H9 (cell line): ENCODE measurements at regions not wholly inside any gene's neighbourhood (a gene's known extent, or its start where the extent isn't known, plus 50 kb on each side); places are given as distances from the start of the nearest gene placed in this dataset.

Experiments used
- DNase-seq: peaks from one replicate; pipeline ENCODE4 v3.0.0-alpha.2; 2017
- H2AFZ ChIP-seq: one replicate; pipeline ENCODE4 v1.6.1; 2013; ENCODE audit warnings: mild to moderate bottlenecking, low read length, control low read depth, moderate library complexity
- H2AK5ac ChIP-seq: 2 replicates; pipeline ENCODE4 v1.6.1; 2013; ENCODE audit warnings: low read length, control low read depth, mixed read lengths; ENCODE audit not compliant: insufficient read length
- H2BK120ac ChIP-seq: one replicate; pipeline ENCODE4 v1.6.1; 2013; ENCODE audit warnings: low read depth, mild to moderate bottlenecking, low read length, control low read depth, inconsistent platforms; ENCODE audit not compliant: poor library complexity, severe bottlenecking
- H2BK12ac ChIP-seq: 2 replicates; pipeline ENCODE4 v1.6.1; 2013; ENCODE audit warnings: low read length, control low read depth, mixed read lengths, low read depth; ENCODE audit not compliant: insufficient read length
- H2BK15ac ChIP-seq: 2 replicates; pipeline ENCODE4 v1.6.1; 2013; ENCODE audit warnings: low read depth, low read length, control low read depth
- H2BK20ac ChIP-seq: one replicate; pipeline ENCODE4 v1.6.1; 2013; ENCODE audit warnings: low read depth, mild to moderate bottlenecking, low read length, control low read depth, inconsistent platforms; ENCODE audit not compliant: poor library complexity, severe bottlenecking
- H2BK5ac ChIP-seq: 2 replicates; pipeline ENCODE4 v1.6.1; 2013; ENCODE audit warnings: low read length, control low read depth, mixed read lengths; ENCODE audit not compliant: insufficient read length
- H3K14ac ChIP-seq: 2 replicates; pipeline ENCODE4 v1.6.1; 2013; ENCODE audit warnings: low read length, control low read depth; ENCODE audit not compliant: insufficient read depth
- H3K18ac ChIP-seq: 2 replicates; pipeline ENCODE4 v1.6.1; 2013; ENCODE audit warnings: low read depth, mild to moderate bottlenecking, mixed read lengths, low read length, control low read depth; ENCODE audit not compliant: insufficient read length
- H3K23ac ChIP-seq: 2 replicates; pipeline ENCODE4 v1.6.1; 2013; ENCODE audit warnings: low read length, control low read depth, mixed read lengths, low read depth; ENCODE audit not compliant: insufficient read length
- H3K23me2 ChIP-seq: 2 replicates; pipeline ENCODE4 v1.6.1; 2013; ENCODE audit warnings: low read depth, mild to moderate bottlenecking, mixed read lengths, low read length, control low read depth; ENCODE audit not compliant: insufficient read length, poor library complexity, severe bottlenecking
- H3K27ac ChIP-seq: 2 replicates; pipeline ENCODE4 v1.5.1; 2013; ENCODE audit warnings: low read length, control low read depth, mixed read lengths, low read depth; ENCODE audit not compliant: insufficient read length
- H3K27me3 ChIP-seq: 2 replicates; pipeline ENCODE4 v1.6.1; 2013; ENCODE audit warnings: low read length, control low read depth, inconsistent platforms; ENCODE audit not compliant: insufficient read depth
- H3K4ac ChIP-seq: 2 replicates; pipeline ENCODE4 v1.6.1; 2013; ENCODE audit warnings: low read depth, mild to moderate bottlenecking, control low read depth, inconsistent platforms, low read length, moderate library complexity
- H3K4me1 ChIP-seq: 2 replicates; pipeline ENCODE4 v1.6.1; 2013; ENCODE audit warnings: low read length, control low read depth, inconsistent platforms; ENCODE audit not compliant: insufficient read depth
- H3K4me2 ChIP-seq: 2 replicates; pipeline ENCODE4 v1.6.1; 2013; ENCODE audit warnings: low read length, control low read depth, mixed read lengths; ENCODE audit not compliant: insufficient read length, insufficient read depth
- H3K56ac ChIP-seq: 2 replicates; pipeline ENCODE4 v1.6.1; 2013; ENCODE audit warnings: low read depth, mild to moderate bottlenecking, mixed read lengths, low read length, control low read depth; ENCODE audit not compliant: insufficient read length
- H3K79me1 ChIP-seq: 2 replicates; pipeline ENCODE4 v1.6.1; 2013; ENCODE audit warnings: low read depth, mild to moderate bottlenecking, moderate library complexity, low read length, control low read depth, inconsistent platforms; ENCODE audit not compliant: insufficient read depth, poor library complexity, severe bottlenecking
- H3K79me2 ChIP-seq: 2 replicates; pipeline ENCODE4 v1.6.1; 2013; ENCODE audit warnings: low read length, control low read depth, inconsistent platforms; ENCODE audit not compliant: insufficient read depth
- H3K9ac ChIP-seq: 2 replicates; pipeline ENCODE4 v1.6.1; 2013; ENCODE audit warnings: low read length, control low read depth, mixed read lengths; ENCODE audit not compliant: insufficient read length; ENCODE audit errors: extremely low read depth
- H3K9me3 ChIP-seq: one replicate; pipeline ENCODE4 v1.6.1; 2013; ENCODE audit warnings: low read depth, low read length, inconsistent platforms; ENCODE audit not compliant: control insufficient read depth
- H3T11ph ChIP-seq: one replicate; pipeline ENCODE4 v1.6.1; 2013; ENCODE audit warnings: mild to moderate bottlenecking, low read length, control low read depth, inconsistent platforms
- H4K20me1 ChIP-seq: one replicate; pipeline ENCODE4 v1.6.1; 2013; ENCODE audit not compliant: control insufficient read depth, insufficient read length, insufficient read depth
- H4K5ac ChIP-seq: 2 replicates; pipeline ENCODE4 v1.6.1; 2013; ENCODE audit warnings: low read depth, mild to moderate bottlenecking, mixed read lengths, low read length, control low read depth; ENCODE audit not compliant: insufficient read length
- H4K8ac ChIP-seq: replicated peaks from 2 replicates; pipeline ENCODE4 v1.6.1; 2013; ENCODE audit warnings: low read length, control low read depth, mixed read lengths, low read depth; ENCODE audit not compliant: insufficient read length
- H4K91ac ChIP-seq: 2 replicates; pipeline ENCODE4 v1.6.1; 2013; ENCODE audit warnings: low read depth, mild to moderate bottlenecking, moderate library complexity, mixed read lengths, low read length, control low read depth; ENCODE audit not compliant: insufficient read length
- H3K27ac Mint-ChIP-seq, 3 experiments: 2 replicates in 2 of 3; 3 replicates in 1 of 3; pipeline ENCODE4 v1.8.0; 2020 to 2021; ENCODE audit warnings: mixed read lengths in 3 of 3, mild to moderate bottlenecking in 1 of 3, moderate library complexity in 1 of 3
- H3K27me3 Mint-ChIP-seq: 2 replicates; pipeline ENCODE4 v1.8.0; 2021; ENCODE audit warnings: low read depth, mild to moderate bottlenecking, moderate library complexity, mixed read lengths
- H3K36me3 Mint-ChIP-seq, 3 experiments: 2 replicates in 2 of 3; 3 replicates in 1 of 3; pipeline ENCODE4 v1.8.0; 2020 to 2021; ENCODE audit warnings: low read depth in 3 of 3, mixed read lengths in 3 of 3; ENCODE audit not compliant: insufficient read depth in 1 of 3
- H3K4me1 Mint-ChIP-seq, 2 experiments: 2 replicates each; pipeline ENCODE4 v1.8.0; 2020; ENCODE audit warnings: mixed read lengths in 2 of 2
- H3K4me3 Mint-ChIP-seq, 2 experiments: 2 replicates in 1 of 2; 3 replicates in 1 of 2; pipeline ENCODE4 v1.8.0; 2020 to 2021; ENCODE audit warnings: mild to moderate bottlenecking in 2 of 2, mixed read lengths in 2 of 2, moderate library complexity in 1 of 2
- H3K9me3 Mint-ChIP-seq, 2 experiments: 2 replicates in 1 of 2; 3 replicates in 1 of 2; pipeline ENCODE4 v1.8.0; 2020; ENCODE audit warnings: mild to moderate bottlenecking in 2 of 2, mixed read lengths in 2 of 2, moderate library complexity in 1 of 2
- CTCF ChIP-seq: fragments of 200-600 bp; sonication (generic); conservative IDR thresholded peaks from 3 replicates; pipeline ENCODE4 v1.8.0; 2021; ENCODE audit warnings: antibody characterized with exemption, mild to moderate bottlenecking
- WGBS: extraction: QIAGEN DNeasy Blood & Tissue Kit; methylation state at CpG from one replicate; pipeline ENCODE4 v1.1.7; 2013; ENCODE audit warnings: missing lambda C conversion rate, low lambda C conversion rate, mixed read lengths; ENCODE audit not compliant: insufficient read length; ENCODE audit errors: extremely low coverage; 5-methylcytosine and 5-hydroxymethylcytosine counted together

DNA sequence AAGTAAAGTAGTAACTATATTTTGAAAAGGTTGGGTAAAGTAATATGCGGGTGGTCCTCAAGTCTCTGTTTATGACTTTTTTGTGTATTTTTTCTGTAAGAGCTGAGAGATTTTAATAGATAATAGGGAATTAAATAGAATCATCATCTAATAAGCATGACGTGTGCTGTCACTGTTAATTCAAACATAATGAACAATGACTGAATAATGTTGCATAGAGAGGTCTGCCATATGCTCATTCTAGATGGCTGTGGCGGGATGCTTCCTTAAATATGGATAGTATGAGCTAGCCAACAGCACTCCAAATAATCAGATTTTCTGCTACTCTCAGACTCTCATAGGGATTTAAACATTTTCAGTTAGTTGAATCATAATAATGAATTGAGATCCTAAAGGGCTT is 302.8 kb upstream of the RBMS3 start:
- H3K4ac ChIP-seq: no peak overlapping the region
- H3K79me2 ChIP-seq: no peaks in the 10 kb centered on the region
- no peak for TF ChIP-seq CTCF
- no peak overlapping the region for H3K23ac ChIP-seq
- H2BK15ac ChIP-seq: no peak overlapping the region
- no peak overlapping the region for H3K14ac ChIP-seq
- H3K27me3 ChIP-seq: no peaks in the 10 kb centered on the region
- Mint-ChIP-seq H3K27ac (peak overlapping the region in 1 of 3 experiments; percentile 9; a peak in 1 of 7 replicates), H3K4me3 (no peak overlapping the region), H3K27me3 (no peaks in the 10 kb centered on the region), H3K4me1 (no peaks in the 10 kb centered on the region), H3K36me3 (no peaks in the 10 kb centered on the region), H3K9me3 (no peaks in the 10 kb centered on the region)
- H4K91ac ChIP-seq: no peak overlapping the region
- H3K23me2 ChIP-seq: no peaks in the 10 kb centered on the region
- no peak overlapping the region for H2BK5ac ChIP-seq
- no peak overlapping the region for H3K18ac ChIP-seq
- H3K4me1 ChIP-seq: no peaks in the 10 kb centered on the region
- no peaks in the 10 kb centered on the region for H3K9me3 ChIP-seq
- no peak overlapping the region for H2BK12ac ChIP-seq
- H3K9ac ChIP-seq: no peak overlapping the region
- no peak overlapping the region for H2BK20ac ChIP-seq
- no peak overlapping the region for H3K56ac ChIP-seq
- H4K8ac ChIP-seq: no peak overlapping the region
- no peak overlapping the region for H2BK120ac ChIP-seq
- H2AK5ac ChIP-seq: no peak overlapping the region
- H3K4me2 ChIP-seq: no peak overlapping the region
- H2AFZ ChIP-seq: no peak overlapping the region
- H3K27ac ChIP-seq: no peak overlapping the region
- no peaks in the 10 kb centered on the region for H3K79me1 ChIP-seq
- 100% methylated on average over 1 of the region's 3 CpGs for WGBS
- no peaks in the 10 kb centered on the region for H4K20me1 ChIP-seq
- DNase-seq: no peak
- no peak overlapping the region for H4K5ac ChIP-seq
- H3T11ph ChIP-seq: no peak overlapping the region
